Stimulated activated CD4-positive, alpha-beta T cell treated with anti-CD3 and anti-CD28 coated beads, Interleukin-12 subunit alpha, Interleukin-12 subunit beta, amount 100 ng/mL, for 48 hours (primary cell): ENCODE measurements at regions not wholly inside any gene's neighbourhood (a gene's known extent, or its start where the extent isn't known, plus 50 kb on each side); places are given as distances from the start of the nearest gene placed in this dataset.
A peak's percentile ranks its signal among the peaks of the same experiment; 100 is the strongest.
"Not testable (repeated sequence)": the region's sequence is repeated elsewhere in the genome, so short reads cannot be mapped to it uniquely, and the experiment has no call there.

Experiments used
- DNase-seq, 3 donors: peaks; one replicate each; pipeline ENCODE4 v3.0.0-alpha.2; 2020; ENCODE audit warnings: low read depth in 2 of 3, low spot score in 1 of 3

GRCh38 chr6:11329726-11330412 lies 97.4 kb upstream of the NEDD9 start:
- DNase-seq, result no peak

GRCh38 chr6:11328613-11329247 lies 96.3 kb upstream of the NEDD9 start:
- DNase-seq, result no peak

GRCh38 chr6:11327961-11328360 lies 95.5 kb upstream of the NEDD9 start:
- no peak for DNase-seq

GRCh38 chr6:11326116-11326515 lies 93.6 kb upstream of the NEDD9 start:
- DNase-seq, result no peak

GRCh38 chr6:11324453-11325015 lies 92.1 kb upstream of the NEDD9 start:
- peak; percentile 39 to 64 (median 57) for DNase-seq

GRCh38 chr6:11323666-11324452 lies 91.4 kb upstream of the NEDD9 start:
- no peak for DNase-seq

- DNase-seq, result no peak
Observed at GRCh38 chr6:11322252-11322885, 89.9 kb upstream of the NEDD9 start.

- no peak for DNase-seq
Observed at GRCh38 chr6:11320914-11321597, 88.6 kb upstream of the NEDD9 start.

- no peak for DNase-seq
Observed at GRCh38 chr6:11318835-11319813, 86.7 kb upstream of the NEDD9 start.

GRCh38 chr6:11317885-11318771 lies 85.7 kb upstream of the NEDD9 start:
- DNase-seq, result peak; percentile 43 to 58 (median 57)

- no peak for DNase-seq
Observed at GRCh38 chr6:11315743-11316437, 83.4 kb upstream of the NEDD9 start.

- no peak for DNase-seq
Observed at GRCh38 chr6:11313207-11313606, 80.7 kb upstream of the NEDD9 start.

- DNase-seq, result no peak
Observed at GRCh38 chr6:11311970-11312369, 79.5 kb upstream of the NEDD9 start.

- no peak for DNase-seq
Observed at GRCh38 chr6:11309947-11310665, 77.6 kb upstream of the NEDD9 start.

- DNase-seq, result no peak
Observed at GRCh38 chr6:11307226-11307625, 74.8 kb upstream of the NEDD9 start.

- no peak for DNase-seq
Observed at GRCh38 chr6:11304946-11305345, 72.5 kb upstream of the NEDD9 start.

- DNase-seq, result not testable (repeated sequence)
Observed at GRCh38 chr6:11299876-11300428, 67.5 kb upstream of the NEDD9 start.
